Mesothelial cell of epicardium (in vitro differentiated cells): ENCODE measurements at regions not wholly inside any gene's neighbourhood (a gene's known extent, or its start where the extent isn't known, plus 50 kb on each side); places are given as distances from the start of the nearest gene placed in this dataset.
"Not testable (repeated sequence)": the region's sequence is repeated elsewhere in the genome, so short reads cannot be mapped to it uniquely, and the experiment has no call there.

Experiments used
- DNase-seq, 2 experiments: peaks; one replicate each; pipeline ENCODE4 v3.0.0; 2021; ENCODE audit warnings: low spot score in 2 of 2; ENCODE audit not compliant: unreplicated experiment in 2 of 2
- H3K27ac Mint-ChIP-seq: 2 replicates; pipeline ENCODE4 v1.8.0; 2021; ENCODE audit warnings: mixed read lengths
- H3K27me3 Mint-ChIP-seq: 2 replicates; pipeline ENCODE4 v1.8.0; 2021; ENCODE audit warnings: low read depth, mixed read lengths
- H3K36me3 Mint-ChIP-seq: 2 replicates; pipeline ENCODE4 v1.8.0; 2021; ENCODE audit warnings: mixed read lengths
- H3K4me1 Mint-ChIP-seq: 2 replicates; pipeline ENCODE4 v1.8.0; 2021; ENCODE audit warnings: mixed read lengths
- H3K4me3 Mint-ChIP-seq: 2 replicates; pipeline ENCODE4 v1.8.0; 2021; ENCODE audit warnings: mild to moderate bottlenecking, moderate library complexity, mixed read lengths
- H3K9me3 Mint-ChIP-seq: 2 replicates; pipeline ENCODE4 v1.8.0; 2021; ENCODE audit warnings: mixed read lengths
- TF ChIP-seq, protein P1 (sequence below): fragments of 200-600 bp; sonication (generic); IDR thresholded peaks from one replicate; pipeline ENCODE4 v1.5.0; 2021; ENCODE audit warnings: antibody characterized with exemption; ENCODE audit not compliant: unreplicated experiment

GRCh38 chr6:27754408-27754782 is 157.8 kb downstream of the OR2B2 start:
- TF ChIP-seq, protein P1, sequence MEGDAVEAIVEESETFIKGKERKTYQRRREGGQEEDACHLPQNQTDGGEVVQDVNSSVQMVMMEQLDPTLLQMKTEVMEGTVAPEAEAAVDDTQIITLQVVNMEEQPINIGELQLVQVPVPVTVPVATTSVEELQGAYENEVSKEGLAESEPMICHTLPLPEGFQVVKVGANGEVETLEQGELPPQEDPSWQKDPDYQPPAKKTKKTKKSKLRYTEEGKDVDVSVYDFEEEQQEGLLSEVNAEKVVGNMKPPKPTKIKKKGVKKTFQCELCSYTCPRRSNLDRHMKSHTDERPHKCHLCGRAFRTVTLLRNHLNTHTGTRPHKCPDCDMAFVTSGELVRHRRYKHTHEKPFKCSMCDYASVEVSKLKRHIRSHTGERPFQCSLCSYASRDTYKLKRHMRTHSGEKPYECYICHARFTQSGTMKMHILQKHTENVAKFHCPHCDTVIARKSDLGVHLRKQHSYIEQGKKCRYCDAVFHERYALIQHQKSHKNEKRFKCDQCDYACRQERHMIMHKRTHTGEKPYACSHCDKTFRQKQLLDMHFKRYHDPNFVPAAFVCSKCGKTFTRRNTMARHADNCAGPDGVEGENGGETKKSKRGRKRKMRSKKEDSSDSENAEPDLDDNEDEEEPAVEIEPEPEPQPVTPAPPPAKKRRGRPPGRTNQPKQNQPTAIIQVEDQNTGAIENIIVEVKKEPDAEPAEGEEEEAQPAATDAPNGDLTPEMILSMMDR, result no peak
- peaks cover 23% of the 10 kb centered on the region for H3K4me1 Mint-ChIP-seq
- no peak for DNase-seq
- no peaks in the 10 kb centered on the region for H3K27me3 Mint-ChIP-seq
- H3K36me3 Mint-ChIP-seq, result no peaks in the 10 kb centered on the region
- no peaks in the 10 kb centered on the region for H3K9me3 Mint-ChIP-seq
- H3K27ac Mint-ChIP-seq, result no peak overlapping the region
- H3K4me3 Mint-ChIP-seq, result peak overlapping the region; percentile 78

- Mint-ChIP-seq H3K27me3 (no peaks in the 10 kb centered on the region), H3K9me3 (no peaks in the 10 kb centered on the region), H3K4me1 (peaks cover 21% of the 10 kb centered on the region), H3K4me3 (peak overlapping the region; percentile 93), H3K36me3 (no peaks in the 10 kb centered on the region), H3K27ac (peak overlapping the region; percentile 89)
- DNase-seq, result peak; percentile 67 to 72
- TF ChIP-seq, protein P1, result no peak
Observed at GRCh38 chr6:27753668-27754407, 158.4 kb downstream of the OR2B2 start.

GRCh38 chr6:27752038-27752885 is 159.9 kb downstream of the OR2B2 start:
- Mint-ChIP-seq H3K27me3 (no peaks in the 10 kb centered on the region), H3K9me3 (no peaks in the 10 kb centered on the region), H3K36me3 (no peaks in the 10 kb centered on the region), H3K27ac (peak overlapping the region; percentile 98), H3K4me1 (peaks cover 13% of the 10 kb centered on the region), H3K4me3 (peak overlapping the region; percentile 93)
- peak in 1 of 2 experiments; percentile 53 for DNase-seq
- TF ChIP-seq, protein P1, result peak; percentile 79

- Mint-ChIP-seq H3K27ac (no peak overlapping the region), H3K4me3 (no peak overlapping the region), H3K9me3 (no peaks in the 10 kb centered on the region), H3K27me3 (peaks cover 10% of the 10 kb centered on the region), H3K4me1 (peaks cover 7% of the 10 kb centered on the region), H3K36me3 (no peaks in the 10 kb centered on the region)
- DNase-seq, result no peak
- TF ChIP-seq, protein P1, result no peak
Observed at GRCh38 chr6:27748661-27749060, 163.5 kb downstream of the OR2B2 start.

- TF ChIP-seq, protein P1, result no peak
- Mint-ChIP-seq H3K27ac (no peak overlapping the region), H3K9me3 (no peaks in the 10 kb centered on the region), H3K4me3 (no peak overlapping the region), H3K36me3 (no peaks in the 10 kb centered on the region), H3K4me1 (peaks cover 15% of the 10 kb centered on the region), H3K27me3 (peaks cover 12% of the 10 kb centered on the region)
- DNase-seq, result no peak
Observed at GRCh38 chr6:27747637-27748036, 164.6 kb downstream of the OR2B2 start.

GRCh38 chr6:27746860-27747259 is 165.3 kb downstream of the OR2B2 start:
- peaks cover 12% of the 10 kb centered on the region for H3K27me3 Mint-ChIP-seq
- not testable (repeated sequence) for H3K27ac Mint-ChIP-seq, DNase-seq, H3K36me3 Mint-ChIP-seq, H3K9me3 Mint-ChIP-seq, H3K4me3 Mint-ChIP-seq
- H3K4me1 Mint-ChIP-seq, result peaks cover 12% of the 10 kb centered on the region
